Gastroesophageal sphincter (tissue), 4 donors: ENCODE measurements at regions not wholly inside any gene's neighbourhood (a gene's known extent, or its start where the extent isn't known, plus 50 kb on each side); places are given as distances from the start of the nearest gene placed in this dataset.
"Not testable (repeated sequence)": the region's sequence is repeated elsewhere in the genome, so short reads cannot be mapped to it uniquely, and the experiment has no call there.

Source experiments
- ATAC-seq: fragments of 150-250 bp; one replicate; pipeline ENCODE4 v1.9.1; 2016; ENCODE audit warnings: mild to moderate bottlenecking, moderate library complexity
- H3K27ac ChIP-seq, 4 donors: fragments of 200-600 bp; sonication (generic) in 3 of 4; 1 replicate in 3 of 4; 2 replicates in 1 of 4; pipeline ENCODE4 v1.5.1; 2016 to 2019
- H3K27me3 ChIP-seq: fragments of 200-600 bp; sonication (generic); one replicate; pipeline ENCODE4 v1.5.1; 2019
- H3K36me3 ChIP-seq, 2 donors: fragments of 200-600 bp; sonication (generic); one replicate each; pipeline ENCODE4 v1.5.1; 2019; ENCODE audit warnings: control low read depth in 1 of 2
- H3K4me1 ChIP-seq, 3 donors: fragments of 200-600 bp; sonication (generic); 1 replicate in 2 of 3; 2 replicates in 1 of 3; pipeline ENCODE4 v1.5.1; 2016 to 2019; ENCODE audit warnings: control low read depth in 2 of 3
- H3K4me3 ChIP-seq, 2 donors: fragments of 200-600 bp; sonication (generic); one replicate each; pipeline ENCODE4 v1.5.1; 2019; ENCODE audit warnings: mild to moderate bottlenecking in 1 of 2, moderate library complexity in 1 of 2
- H3K9me3 ChIP-seq, 3 donors: fragments of 200-600 bp; sonication (generic); one replicate each; pipeline ENCODE4 v1.5.1; 2017 to 2019; ENCODE audit warnings: control low read depth in 2 of 3
- EP300 ChIP-seq: sonication (generic); formaldehyde crosslinking; IDR thresholded peaks from one replicate; pipeline ENCODE4 v1.6.1; 2017; ENCODE audit warnings: antibody characterized with exemption, mild to moderate bottlenecking
- POLR2A ChIP-seq, 2 donors: fragments of 450-650 bp; IDR thresholded peaks; one replicate each; pipeline ENCODE4 v1.6.1; 2017; ENCODE audit warnings: antibody characterized with exemption in 2 of 2, mild to moderate bottlenecking in 2 of 2, moderate library complexity in 1 of 2
- POLR2AphosphoS5 ChIP-seq: sonication (generic); formaldehyde crosslinking; IDR thresholded peaks from one replicate; pipeline ENCODE4 v1.6.1; 2017; ENCODE audit warnings: antibody characterized with exemption
- WGBS, 2 donors: methylation state at CpG; one replicate each; pipeline ENCODE4 v1.1.5; 2018; ENCODE audit warnings: low coverage in 1 of 2; 5-methylcytosine and 5-hydroxymethylcytosine counted together
- TF ChIP-seq, protein P1 (sequence below), 4 experiments: fragments of 200-600 bp in 2 of 4; fragments of 450-650 bp in 2 of 4; sonication (generic) in 1 of 4; IDR thresholded peaks; one replicate each; pipeline ENCODE4 v1.5.1; 2017 to 2019; ENCODE audit warnings: antibody characterized with exemption in 4 of 4, mild to moderate bottlenecking in 2 of 4, moderate library complexity in 2 of 4

DNA sequence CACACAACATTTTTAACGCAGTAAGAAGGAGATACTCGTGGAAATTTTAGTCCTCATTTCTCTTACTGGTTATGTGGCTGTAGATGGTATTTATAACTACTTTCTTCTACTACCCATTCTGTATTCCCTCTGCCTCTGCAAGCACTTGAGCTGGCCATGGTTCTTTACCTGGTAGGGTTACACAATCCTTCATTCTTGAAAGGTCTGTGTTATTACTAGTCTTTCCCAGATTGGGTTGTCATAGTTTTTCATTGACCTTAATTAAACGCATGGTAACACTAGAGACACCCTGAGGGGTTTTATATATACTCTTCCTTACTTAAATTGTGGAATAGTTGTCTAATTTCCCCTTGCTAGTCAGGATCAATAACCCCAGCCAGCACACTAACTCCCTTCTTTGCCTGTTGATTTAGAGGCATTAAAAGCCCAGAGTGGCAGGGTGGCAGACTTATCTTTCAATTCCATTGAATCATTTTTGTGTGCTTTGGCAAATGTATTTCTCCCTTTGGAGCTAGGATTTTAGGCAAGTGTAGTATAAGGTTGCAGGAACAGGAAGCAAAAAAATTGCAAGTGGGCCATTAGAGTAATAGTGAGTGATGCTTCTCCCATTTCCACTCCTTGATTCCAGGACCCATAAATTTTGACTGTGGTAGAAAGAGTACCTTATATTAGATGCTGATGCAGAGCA lies 113.6 kb upstream of the EMCN start:
- Histone ChIP-seq H3K4me3 (no peak overlapping the region), H3K4me1 (no peaks in the 10 kb centered on the region), H3K27ac (no peak overlapping the region), H3K27me3 (no peaks in the 10 kb centered on the region), H3K9me3 (no peaks in the 10 kb centered on the region), H3K36me3 (no peaks in the 10 kb centered on the region)
- no peak for ATAC-seq
- 70 to 79% methylated on average over 3 of the region's 3 CpGs for WGBS, 2 donors
- TF ChIP-seq POLR2A (IDR thresholded peaks at IDR 0.05), result no peak
- TF ChIP-seq EP300, result no peak
- TF ChIP-seq, protein P1, sequence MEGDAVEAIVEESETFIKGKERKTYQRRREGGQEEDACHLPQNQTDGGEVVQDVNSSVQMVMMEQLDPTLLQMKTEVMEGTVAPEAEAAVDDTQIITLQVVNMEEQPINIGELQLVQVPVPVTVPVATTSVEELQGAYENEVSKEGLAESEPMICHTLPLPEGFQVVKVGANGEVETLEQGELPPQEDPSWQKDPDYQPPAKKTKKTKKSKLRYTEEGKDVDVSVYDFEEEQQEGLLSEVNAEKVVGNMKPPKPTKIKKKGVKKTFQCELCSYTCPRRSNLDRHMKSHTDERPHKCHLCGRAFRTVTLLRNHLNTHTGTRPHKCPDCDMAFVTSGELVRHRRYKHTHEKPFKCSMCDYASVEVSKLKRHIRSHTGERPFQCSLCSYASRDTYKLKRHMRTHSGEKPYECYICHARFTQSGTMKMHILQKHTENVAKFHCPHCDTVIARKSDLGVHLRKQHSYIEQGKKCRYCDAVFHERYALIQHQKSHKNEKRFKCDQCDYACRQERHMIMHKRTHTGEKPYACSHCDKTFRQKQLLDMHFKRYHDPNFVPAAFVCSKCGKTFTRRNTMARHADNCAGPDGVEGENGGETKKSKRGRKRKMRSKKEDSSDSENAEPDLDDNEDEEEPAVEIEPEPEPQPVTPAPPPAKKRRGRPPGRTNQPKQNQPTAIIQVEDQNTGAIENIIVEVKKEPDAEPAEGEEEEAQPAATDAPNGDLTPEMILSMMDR (IDR thresholded peaks at IDR 0.05), result no peak
- no peak for TF ChIP-seq POLR2AphosphoS5

DNA sequence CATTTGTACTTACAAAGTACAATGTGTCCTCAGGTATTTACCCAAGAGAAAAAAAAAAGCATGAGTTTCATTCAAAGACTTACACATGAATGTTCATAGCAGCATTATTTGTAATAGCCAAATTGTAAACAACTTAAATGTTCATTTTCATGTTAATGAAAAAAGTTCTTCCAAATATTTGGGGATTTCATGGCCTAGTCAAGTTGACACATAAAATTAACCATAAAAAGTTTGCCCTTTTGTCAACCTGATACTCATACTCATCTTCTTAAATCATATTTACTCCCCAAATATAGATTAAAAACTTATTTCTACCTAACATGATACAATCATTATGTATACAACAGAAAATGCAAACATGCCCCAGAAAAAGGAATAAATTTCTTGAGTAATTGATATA lies 112.5 kb upstream of the EMCN start:
- H3K27ac ChIP-seq, result no peak overlapping the region
- H3K27me3 ChIP-seq, result no peaks in the 10 kb centered on the region
- no peaks in the 10 kb centered on the region for H3K36me3 ChIP-seq
- no peak for TF ChIP-seq POLR2A (IDR thresholded peaks at IDR 0.05)
- no peak for TF ChIP-seq POLR2AphosphoS5
- TF ChIP-seq, protein P1 (IDR thresholded peaks at IDR 0.05), result no peak
- TF ChIP-seq EP300, result no peak
- no peaks in the 10 kb centered on the region for H3K4me1 ChIP-seq
- H3K4me3 ChIP-seq, result no peak overlapping the region
- ATAC-seq, result no peak
- H3K9me3 ChIP-seq, result peaks cover 0 to 8% (median 0%) of the 10 kb centered on the region in 3 donors

DNA sequence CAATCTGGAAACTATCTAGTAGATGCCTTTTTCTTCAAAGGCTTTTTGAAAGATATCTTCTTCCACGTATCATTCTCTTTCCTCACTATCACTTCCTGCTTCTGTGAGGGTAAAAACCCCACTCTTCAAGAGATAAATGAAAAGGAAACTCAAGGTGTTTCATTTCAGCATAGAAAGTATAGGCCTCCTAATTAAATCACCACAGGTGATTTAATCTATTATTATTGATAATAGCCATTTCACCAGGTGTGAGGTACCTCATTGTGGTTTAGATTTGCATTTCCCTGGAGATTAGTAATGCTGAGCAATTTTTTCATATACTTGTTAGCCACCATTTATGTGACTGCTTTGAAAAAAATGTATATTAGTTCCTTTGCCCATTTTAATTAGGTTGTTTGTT lies 92.0 kb upstream of the EMCN start:
- Histone ChIP-seq H3K4me3 (no peak overlapping the region), H3K9me3 (no peaks in the 10 kb centered on the region), H3K4me1 (no peaks in the 10 kb centered on the region), H3K36me3 (no peaks in the 10 kb centered on the region), H3K27me3 (no peaks in the 10 kb centered on the region), H3K27ac (no peak overlapping the region)
- 75 to 82% methylated on average over 1 of the region's 1 CpG for WGBS, 2 donors
- ATAC-seq, result no peak
- TF ChIP-seq EP300 (no peak), POLR2AphosphoS5 (no peak), POLR2A (IDR thresholded peaks at IDR 0.05) (no peak)
- TF ChIP-seq, protein P1 (IDR thresholded peaks at IDR 0.05), result no peak

DNA sequence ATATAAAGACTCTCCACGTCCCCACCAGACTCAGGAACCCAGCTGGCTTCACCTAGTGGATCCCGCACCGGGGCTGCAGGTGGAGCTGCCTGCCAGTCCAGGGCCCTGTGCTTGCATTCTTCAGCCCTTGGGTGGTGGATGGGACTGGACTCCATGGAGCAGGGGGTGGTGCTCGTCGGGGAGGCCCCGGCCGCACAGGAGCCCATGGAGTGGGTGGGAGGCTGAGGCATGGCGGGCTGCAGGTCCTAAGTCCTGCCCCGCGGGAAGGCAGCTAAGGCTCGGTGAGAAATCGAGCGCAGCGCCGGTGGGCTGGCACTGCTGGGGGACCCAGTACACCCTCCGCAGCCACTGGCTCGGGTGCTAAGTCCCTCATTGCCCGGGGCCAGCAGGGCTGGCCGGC lies 90.8 kb upstream of the EMCN start:
- not testable (repeated sequence) for H3K9me3 ChIP-seq, H3K4me3 ChIP-seq, ATAC-seq, H3K27ac ChIP-seq, H3K36me3 ChIP-seq, H3K27me3 ChIP-seq, H3K4me1 ChIP-seq
- no CpG with 5 or more reads among the region's 19 CpGs for WGBS, 2 donors

DNA sequence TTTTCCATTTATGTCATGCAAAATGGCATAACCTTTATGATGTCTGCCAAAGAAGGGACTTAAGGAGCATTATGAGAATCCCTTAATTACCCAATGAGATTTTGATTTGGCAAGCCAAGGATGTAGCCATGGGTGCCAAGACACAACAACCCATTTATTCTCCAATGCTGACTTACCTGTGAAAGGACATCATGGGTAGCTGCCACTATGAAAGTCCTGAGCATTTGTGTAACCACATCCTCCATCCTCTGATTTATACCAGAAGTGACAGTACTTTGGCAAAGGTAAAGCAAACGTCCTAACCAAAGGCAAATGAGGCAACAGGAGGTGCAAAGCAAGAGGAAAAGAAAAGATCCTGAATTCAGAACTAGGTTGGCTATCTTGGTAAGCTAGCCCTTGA lies 87.3 kb upstream of the EMCN start:
- TF ChIP-seq POLR2A (IDR thresholded peaks at IDR 0.05) (no peak), POLR2AphosphoS5 (no peak), EP300 (no peak)
- TF ChIP-seq, protein P1 (IDR thresholded peaks at IDR 0.05), result no peak
- Histone ChIP-seq H3K27ac (no peak overlapping the region), H3K4me3 (no peak overlapping the region), H3K36me3 (no peaks in the 10 kb centered on the region), H3K4me1 (no peaks in the 10 kb centered on the region), H3K9me3 (no peaks in the 10 kb centered on the region), H3K27me3 (no peaks in the 10 kb centered on the region)
- WGBS, 2 donors, result 33% methylated on average over 1 of the region's 1 CpG; no CpG with 5 or more reads in 1 of the 2 donors
- ATAC-seq, result no peak
